DMS 273 (cell line): ENCODE measurements at regions not wholly inside any gene's neighbourhood (a gene's known extent, or its start where the extent isn't known, plus 50 kb on each side); places are given as distances from the start of the nearest gene placed in this dataset.
"Not testable (repeated sequence)": the region's sequence is repeated elsewhere in the genome, so short reads cannot be mapped to it uniquely, and the experiment has no call there.

Source experiments
- DNase-seq: peaks from one replicate; lab custom pipeline; 2025; ENCODE audit not compliant: unreplicated experiment; lab: John Stamatoyannopoulos, UW

DNA sequence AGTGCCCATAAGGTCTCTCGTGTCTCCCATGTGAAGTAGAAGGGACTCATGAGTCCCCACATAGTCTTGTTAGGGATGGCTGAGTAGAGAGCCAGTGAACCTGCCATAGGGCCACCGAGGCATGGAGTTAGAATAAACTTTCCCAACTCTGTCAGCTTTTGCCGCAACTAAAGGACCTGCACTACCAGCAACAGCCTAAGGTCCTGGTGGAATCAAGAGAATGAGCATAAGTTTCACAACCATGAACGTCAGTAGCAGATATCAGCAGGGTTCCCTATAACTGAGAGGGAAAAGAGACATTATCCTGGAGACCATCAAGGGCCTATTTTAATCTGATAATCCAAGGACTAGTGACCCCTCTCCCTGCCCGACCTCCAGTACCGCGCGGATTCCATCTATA is 60.3 kb upstream of the FNDC3B start:
- no peak for DNase-seq

GRCh38 chr3:171980578-171981270 is 58.7 kb upstream of the FNDC3B start:
- no peak for DNase-seq

DNA sequence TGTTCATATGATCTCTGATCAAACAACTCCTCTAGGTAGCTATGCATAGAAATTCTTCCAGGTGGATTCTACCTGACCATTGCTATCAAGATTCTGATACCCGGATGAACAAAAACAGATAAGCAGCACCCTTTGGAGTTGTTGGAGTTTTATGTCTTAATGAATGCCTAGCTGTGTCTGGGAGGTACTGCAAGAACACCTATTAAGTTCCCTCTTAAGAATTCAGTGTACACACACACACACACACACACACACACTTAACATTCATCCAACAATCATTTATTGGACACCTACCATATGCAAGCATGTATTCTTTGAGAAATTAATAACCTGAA is 58.1 kb upstream of the FNDC3B start:
- no peak for DNase-seq

GRCh38 chr3:171982828-171983227 is 56.5 kb upstream of the FNDC3B start:
- no peak for DNase-seq

DNA sequence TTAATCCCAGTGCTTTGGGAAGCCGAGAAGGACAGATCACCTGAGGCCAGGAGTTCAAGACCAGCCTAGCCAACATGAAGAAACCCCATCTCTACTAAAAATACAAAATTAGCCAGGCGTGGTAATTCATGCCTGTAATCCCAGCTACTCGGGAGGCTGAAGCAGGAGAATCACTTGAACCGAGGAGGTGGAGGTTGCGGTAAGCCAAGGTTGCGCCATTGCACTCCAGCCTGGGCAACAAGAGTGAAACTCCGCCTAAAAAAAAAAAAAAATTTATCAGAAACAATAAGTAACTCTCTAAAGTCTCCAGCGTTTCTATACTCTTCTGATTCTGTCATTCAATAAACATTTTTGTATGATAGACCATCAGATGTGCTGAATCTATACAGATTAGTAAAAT is 55.7 kb upstream of the FNDC3B start:
- not testable (repeated sequence) for DNase-seq

DNA sequence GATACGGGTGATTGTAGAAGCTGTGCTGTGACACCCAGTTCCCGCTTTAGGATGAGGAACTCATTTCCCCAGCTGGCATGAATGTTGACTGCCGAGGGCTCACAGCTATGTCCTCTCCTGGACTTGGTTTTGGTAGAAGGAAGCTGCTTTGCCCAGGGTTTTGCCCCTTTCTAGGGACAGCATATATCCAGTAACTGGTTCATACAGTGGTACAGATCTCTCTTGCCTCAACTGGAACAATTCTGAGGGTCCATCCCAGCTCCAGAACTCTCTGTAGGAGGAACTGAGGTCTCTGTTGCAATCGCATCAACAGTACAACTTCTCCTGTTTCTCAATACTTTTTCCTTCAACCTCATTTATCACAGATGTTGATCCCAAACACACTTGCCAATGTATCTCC is 54.5 kb upstream of the FNDC3B start:
- DNase-seq = no peak

DNA sequence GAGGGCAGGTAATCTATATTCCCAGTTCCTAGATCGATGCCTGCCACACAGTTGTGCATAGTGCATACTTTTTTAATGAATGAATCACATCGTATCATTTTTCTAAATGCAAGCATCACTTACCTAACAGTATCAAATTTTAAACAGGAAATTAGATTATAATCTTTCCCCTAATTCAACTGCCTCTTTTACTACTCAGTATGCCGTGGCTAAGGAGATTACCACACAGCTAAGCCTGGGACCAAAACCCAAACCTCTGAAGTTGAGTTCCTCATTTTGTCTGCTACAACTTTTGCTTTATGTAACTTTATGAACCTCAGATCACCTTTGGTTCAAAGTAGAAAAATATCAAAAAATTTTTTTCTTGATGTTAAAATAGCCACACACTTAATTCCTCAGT is 53.2 kb upstream of the FNDC3B start:
- no peak for DNase-seq

DNA sequence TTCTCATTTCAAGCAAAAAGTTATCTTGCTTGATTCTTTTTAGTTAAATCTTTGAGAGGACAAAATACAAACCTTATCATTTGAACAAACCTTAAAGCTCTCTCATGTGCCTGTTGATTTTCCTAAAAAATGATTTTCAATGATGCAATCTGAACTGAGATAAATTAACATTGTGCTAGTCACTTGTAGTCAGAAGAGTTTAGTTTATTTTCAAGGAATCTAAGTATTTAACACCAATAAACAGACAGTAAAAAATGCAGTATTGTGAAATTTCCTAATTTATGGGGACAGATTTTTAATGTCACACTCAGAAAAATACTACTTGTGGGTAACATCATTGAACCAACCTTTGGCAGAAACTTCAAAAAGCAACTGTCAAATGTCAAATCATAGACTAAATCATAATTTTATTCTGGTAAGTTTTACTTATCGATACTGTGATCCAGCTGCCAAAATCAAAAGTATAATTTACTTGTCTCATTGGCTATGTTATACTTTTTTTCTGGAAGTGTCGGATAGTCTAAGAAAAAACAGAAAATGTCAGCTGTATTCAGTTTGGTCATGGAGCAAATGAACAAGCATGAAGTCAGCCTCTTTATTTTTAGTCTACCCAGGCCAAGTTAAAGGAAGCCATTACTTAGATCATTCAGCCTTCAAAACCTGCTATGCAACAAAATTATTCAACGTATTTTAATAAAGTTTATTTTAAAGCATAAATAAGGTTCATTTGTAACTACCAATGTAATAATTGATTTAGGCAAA is 52.4 kb upstream of the FNDC3B start:
- DNase-seq = no peak
